HG03432 (cell line): ENCODE measurements at regions not wholly inside any gene's neighbourhood (a gene's known extent, or its start where the extent isn't known, plus 50 kb on each side); places are given as distances from the start of the nearest gene placed in this dataset.

Experiments
- ATAC-seq: cut with Tn5 transposase; IDR thresholded peaks from one replicate; pipeline ENCODE4 v1.9.1; 2021; ENCODE audit warnings: mild to moderate bottlenecking, moderate library complexity; ENCODE audit not compliant: unreplicated experiment

DNA sequence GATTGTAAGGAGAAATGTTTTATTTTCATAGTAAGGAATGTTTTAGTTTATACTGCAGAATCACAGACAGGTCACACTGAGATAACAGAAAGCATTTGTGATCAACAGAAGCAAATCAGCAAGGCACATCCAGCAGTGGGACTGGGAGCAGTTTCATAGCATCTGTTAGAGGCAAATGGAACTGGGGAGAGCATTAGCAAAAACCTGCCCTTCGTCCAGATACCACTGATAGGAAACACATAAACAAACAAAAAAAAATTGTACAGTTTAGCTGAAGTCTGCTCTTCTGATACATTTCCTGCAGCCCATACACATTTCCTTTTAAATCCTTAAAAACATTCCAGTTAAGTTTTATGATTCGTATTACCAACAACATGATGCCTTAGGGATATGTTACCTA lies 374.3 kb downstream of the PCDH7 start:
- no peak for ATAC-seq

DNA sequence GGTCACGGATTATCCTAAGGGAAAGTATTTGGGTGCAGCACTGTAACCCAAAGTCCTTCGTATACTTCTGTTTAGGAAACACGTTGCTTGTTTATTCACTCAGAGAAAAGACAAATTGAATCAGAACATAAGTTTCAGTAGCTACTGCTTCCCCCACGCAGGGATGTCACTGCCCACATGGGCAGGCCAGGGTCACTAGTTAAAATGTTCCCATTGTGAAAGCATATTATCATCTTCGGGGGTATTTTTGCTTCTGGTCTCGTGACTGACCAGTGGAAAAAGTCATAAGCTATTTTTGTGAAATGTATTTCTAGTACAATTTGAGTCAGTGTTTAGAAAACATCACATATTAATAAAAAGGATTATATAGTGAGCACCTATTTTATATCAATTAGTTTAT lies 377.8 kb downstream of the PCDH7 start:
- no peak for ATAC-seq

DNA sequence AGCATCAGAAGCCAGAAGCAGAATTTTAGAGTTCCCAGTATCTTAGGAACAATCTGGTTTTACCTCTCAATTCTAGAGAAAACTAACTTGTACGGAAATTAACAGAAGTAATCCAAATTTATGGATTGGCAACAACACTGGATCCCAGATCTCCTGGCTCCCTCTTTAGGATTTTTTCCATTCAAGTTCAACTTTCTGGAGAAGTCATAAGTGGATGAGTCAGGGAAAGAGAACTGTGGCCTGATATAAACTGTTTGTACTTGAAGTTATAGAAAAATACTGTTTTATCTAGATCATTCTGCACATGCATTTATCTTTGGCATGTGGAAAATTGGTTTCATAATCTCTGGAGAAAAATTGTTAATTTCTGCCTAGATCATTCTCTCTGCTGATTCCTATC lies 380.4 kb downstream of the PCDH7 start:
- no peak for ATAC-seq

DNA sequence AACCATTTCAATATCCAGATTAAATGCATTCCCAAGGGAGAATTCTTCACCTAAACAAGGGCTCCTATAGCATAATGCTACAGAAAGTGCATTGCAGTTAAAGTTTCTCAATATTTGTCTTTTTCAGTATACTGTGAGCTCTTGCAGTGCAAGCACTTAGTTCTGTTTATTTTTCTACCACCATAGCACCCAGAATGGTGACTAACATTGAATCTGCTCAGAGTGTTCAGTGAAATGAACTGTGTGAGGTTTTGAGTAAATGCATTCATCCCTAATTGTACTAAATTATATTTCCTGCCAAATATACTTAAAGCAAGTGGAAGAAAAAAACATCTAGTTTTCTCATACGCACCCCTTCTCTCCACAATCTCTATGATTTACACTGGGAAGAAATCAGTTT lies 383.9 kb downstream of the PCDH7 start:
- no peak for ATAC-seq

DNA sequence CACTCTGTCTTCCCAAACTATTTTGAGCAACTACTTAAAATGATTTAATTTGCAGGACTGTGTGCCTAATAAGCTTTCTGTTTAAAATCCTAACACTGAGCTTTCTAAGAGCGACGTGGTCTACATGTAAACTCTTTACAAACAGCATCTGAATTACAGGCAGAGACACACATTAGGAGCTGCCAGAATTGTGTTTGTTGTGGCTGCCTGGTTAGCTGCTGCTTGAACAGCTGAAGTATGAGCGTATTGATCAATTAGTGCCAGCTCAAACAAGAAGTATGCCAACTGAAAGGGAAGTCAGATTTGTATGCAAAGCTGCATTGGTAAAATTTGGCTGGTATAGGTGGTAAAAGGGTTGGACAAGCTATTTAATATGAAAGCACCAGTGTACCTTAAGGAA lies 384.4 kb downstream of the PCDH7 start:
- ATAC-seq = no peak

DNA sequence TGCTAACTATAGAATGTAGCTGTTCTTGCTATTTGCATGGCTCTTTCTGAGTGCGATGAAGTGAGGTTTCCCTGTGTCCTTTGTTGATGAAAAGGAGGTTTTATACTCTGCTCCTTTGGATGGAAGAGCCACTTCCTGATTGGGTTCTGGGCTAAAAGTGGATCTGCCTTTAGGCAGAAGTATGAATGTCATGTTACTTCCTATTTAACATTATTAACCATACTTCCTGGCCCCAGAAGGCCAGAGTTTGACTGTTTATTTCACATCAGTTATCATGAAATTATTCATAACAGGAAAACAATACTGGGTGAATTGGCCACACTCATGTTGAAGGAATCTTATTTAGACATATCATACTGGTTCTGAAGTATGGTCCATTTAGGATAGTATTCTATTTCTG lies 386.2 kb downstream of the PCDH7 start:
- no peak for ATAC-seq

DNA sequence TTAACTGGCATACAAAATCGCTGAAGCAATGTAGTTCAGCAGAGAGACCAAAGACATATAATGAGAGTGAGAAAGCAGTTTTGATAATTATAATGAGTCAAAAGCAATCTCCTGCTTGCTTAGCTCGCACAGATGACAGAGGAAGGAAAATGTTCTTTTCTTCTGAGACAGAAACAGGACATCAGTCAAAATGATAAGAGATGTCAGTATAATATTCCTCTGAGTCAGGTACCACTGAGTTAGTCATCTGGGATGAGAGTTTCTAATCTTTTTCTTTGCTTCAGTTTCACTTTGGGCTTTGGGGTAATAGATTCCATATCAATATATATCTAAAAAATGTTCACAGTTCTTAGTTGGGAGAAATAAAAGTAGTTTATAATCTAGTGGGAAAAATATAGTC lies 387.2 kb downstream of the PCDH7 start:
- no peak for ATAC-seq

DNA sequence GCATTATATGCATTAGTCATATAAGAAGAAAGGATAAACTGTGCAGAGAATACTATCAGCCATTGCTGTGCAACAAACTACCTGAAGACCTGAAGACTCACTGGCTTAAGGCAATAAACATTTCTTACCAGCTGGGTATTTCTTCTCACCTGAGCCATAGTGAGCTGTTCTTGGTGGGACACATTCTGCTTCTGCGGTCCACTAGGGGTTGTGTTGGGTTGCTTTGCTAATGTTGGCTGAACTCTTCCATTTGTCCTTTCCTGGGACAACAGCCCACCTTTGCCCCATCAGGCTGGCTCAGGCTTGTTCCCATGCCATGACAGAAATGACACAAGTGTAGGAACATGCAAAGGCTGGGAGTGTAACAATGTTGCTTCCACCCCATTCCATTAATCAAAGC lies 388.6 kb downstream of the PCDH7 start:
- ATAC-seq = no peak

DNA sequence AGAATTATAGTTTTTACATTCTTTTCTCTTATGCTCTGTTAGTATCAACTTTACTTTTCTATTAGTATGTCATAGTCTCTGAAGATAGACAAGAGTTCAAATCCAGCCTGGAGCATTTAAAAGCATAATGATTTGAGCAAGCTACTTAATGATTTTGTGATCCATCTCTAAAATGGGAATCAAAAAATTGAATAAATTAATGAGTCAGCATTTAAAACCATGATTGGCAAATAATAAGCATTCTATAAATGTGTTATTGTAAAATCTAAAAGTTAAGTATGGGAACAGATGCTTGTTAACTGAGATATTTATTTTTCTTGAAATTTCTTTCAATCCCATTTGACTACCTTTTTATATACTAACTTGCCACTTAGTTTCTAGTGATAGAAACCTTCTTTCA lies 391.6 kb downstream of the PCDH7 start:
- ATAC-seq = no peak

DNA sequence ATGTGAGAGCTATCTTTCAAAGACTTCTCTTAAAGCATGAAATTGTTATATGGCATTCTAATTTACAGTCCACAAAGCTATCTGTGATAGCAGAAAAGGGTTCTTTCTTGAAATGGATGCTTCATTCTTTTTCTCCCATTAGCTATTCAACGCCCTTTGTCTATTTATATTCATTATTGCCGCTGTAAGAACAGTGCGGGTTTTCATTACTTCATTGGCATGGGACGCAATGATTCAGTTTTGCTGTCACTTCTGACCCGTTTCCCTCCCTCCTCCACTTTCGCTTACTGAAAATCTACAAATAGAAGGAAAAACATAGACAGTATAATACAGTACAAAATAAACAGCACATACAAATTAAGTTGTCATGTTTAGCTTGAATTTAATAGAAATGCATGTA lies 394.6 kb downstream of the PCDH7 start:
- ATAC-seq = no peak

DNA sequence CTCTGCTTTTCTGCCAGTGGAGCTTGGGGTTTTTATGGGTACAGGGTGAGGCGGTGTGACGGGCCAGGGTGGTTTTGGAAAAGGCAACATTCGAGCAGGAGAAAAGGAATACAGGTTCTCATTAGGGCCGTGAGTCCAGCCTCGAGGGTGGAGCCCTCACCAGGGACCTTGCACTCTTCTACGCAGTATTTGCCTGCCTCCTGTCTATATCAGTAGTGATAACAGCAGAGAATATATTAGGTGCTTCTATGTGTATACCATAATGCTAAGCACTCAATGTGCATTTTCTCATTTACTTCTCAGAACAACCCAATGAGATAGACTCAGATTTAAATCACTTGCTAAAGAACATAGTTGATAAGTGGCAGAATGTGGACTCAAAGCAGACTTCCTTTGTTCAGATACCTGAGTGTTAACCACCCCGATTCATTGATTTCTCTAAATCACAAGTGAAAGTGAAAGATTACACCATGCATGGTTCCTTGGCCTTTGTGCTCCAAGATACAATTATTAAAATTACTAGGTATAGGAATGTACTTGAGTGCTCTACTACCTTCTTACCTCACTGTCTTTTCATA lies 403.9 kb downstream of the PCDH7 start:
- peak; percentile 51 for ATAC-seq

DNA sequence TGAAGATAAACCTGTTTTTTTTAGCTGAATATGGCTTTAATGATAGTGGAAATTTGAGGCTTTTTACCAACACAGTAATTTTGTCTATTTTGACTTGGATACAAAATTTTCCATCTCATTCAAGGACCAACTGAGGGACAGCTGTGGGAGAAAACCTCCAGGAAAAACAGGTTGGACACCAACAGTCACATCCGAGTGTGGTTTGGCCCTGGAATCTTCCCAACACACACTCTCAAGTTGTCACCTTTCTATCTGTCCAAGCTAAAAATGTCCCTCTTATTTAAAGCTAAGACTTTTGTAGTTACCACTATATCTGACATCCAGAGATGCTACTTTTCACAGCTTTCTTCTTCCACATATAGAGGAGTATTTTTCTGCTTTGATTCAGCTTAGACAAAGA lies 404.9 kb downstream of the PCDH7 start:
- no peak for ATAC-seq

DNA sequence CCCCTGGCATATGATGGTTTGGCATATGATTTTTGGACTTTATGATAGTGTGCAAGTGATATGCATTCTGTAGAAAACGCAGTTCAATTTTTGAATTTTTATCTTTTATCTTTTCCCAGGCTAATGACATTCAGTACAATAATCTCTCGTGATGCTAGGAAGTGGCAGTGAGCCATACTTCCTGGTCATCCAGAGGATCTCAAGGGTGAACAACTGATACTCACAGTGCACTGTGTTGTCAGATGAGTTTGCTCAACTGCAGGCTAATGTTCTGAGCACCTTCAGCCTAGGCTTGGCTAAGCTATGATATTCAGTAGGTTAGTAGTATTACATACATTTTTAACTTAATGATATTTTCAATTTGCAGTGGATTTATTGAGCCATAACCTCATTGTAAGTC lies 405.3 kb downstream of the PCDH7 start:
- ATAC-seq = no peak

DNA sequence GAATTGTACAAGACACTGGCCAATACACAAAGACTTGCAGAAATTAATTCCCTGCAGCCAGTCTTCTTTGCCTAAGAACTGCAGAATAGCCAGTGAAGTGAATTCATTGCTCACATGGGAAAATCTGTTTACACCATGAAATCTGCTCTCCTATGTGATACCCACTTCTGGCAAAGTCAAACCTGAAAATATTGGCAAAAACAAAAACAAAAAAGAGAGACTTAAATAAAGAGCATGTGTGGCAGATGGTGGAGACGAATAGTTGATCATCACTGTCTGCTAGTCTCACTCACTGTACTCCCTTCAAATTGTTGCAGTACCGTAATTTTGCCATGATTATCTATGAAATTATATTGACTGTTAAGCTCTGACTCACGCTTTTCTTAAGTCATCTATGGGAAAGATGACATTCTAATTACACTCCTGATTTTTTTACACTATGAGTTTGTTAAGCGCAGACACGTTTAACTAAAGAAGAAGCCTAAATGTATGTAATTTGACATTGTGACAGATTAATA lies 406.8 kb downstream of the PCDH7 start:
- ATAC-seq = no peak

DNA sequence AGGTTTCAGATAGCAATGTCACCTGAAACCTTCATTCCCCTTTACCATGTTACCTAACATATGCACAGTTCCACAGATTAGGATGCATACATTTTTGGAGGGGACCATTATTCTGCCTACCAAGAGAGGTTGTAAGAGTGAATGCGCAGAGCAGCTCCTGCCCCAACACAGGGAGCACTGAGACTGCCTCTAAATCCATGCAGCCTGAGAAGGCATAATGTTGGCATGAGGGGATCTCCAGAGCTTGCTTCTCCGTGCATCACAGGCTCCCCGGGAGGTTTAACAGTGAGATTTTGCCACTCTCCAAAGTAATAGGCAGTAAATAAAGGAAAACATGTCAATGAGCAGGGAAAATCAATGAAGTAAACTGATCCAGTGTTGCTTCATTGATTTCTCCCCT lies 410.8 kb downstream of the PCDH7 start:
- ATAC-seq = no peak

DNA sequence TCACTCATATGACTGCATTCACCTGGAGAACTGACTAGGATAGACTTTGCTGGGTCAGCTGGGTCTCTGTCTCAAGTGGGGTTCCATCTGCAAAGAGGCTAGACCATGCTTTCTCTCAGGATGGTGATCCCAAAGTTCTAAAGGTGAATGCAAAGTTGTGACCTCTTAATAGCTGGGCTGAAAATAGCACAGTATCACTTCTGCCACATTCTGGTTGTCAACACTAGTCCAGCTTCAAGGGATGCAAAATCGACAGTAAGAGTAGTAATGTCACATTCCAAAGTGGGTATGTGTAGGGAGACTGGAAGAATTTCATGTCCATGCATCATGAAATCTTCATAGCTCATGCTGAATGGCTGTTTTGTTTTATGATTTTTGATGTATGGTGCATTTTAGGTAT lies 414.6 kb downstream of the PCDH7 start:
- no peak for ATAC-seq

DNA sequence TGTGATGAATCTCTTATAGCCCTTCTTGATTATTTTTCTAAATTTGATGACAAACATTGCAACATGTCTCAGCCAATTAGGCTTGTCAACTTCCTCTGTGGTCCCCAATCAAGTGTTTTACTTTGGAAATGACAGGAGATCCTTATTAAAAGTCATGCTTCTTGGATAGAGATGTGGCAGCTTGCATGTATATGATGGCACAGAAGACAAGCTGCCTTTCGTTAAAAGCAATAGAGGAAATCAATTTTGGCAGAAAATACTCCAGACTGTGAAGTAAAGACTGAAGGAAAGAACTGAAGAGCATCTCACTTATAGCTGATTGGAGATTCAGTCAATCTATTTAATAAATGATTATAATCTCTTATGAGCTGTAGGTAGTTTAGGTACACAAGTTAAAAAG lies 419.6 kb downstream of the PCDH7 start:
- ATAC-seq = no peak

DNA sequence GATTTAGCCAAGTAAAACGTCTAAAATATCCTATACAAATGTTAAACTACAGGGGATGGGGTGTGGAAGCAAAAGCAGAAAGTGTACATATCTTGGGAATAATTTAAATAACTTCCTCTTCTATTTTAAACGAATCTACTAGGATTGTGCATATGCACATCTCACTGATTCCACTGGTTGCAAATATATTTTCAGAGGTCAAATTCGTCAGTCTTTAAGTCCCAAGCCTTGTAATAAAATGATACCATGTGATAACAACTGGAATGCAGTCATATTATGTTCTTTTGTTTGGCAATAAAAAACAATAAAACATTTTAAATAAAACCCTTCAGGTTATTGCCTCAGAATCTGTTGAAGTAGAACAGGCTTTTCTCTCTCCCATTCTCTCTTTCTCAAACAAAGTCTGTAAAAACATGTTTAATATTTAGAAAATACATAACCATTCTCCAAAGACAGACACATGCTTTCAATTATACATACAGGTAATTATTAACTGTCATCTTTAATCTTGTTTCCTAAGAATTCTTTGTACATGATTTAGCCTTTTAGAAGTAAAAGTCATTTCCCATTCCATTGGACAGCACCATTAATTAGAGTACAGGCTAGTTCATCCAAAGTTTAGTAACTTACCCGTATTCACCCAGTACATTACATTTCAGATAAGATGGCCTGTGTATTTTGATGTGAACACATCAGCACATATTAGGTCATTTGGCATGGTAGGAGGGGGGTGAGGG lies 421.1 kb downstream of the PCDH7 start:
- ATAC-seq = no peak

DNA sequence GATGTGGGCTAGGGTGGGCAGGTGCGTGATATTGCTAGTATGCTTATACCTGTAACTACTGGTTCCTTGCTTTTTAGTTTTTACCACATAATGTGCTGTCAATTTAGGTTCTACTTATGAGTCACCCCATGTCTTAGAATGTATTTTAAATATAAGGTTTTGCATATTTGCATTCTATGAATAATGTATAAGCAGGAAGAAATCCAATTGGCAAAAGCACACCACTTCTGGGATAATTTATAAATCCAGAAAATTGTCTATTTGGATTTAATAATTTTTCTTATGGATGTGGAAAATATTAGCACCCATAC lies 421.6 kb downstream of the PCDH7 start:
- ATAC-seq = no peak

DNA sequence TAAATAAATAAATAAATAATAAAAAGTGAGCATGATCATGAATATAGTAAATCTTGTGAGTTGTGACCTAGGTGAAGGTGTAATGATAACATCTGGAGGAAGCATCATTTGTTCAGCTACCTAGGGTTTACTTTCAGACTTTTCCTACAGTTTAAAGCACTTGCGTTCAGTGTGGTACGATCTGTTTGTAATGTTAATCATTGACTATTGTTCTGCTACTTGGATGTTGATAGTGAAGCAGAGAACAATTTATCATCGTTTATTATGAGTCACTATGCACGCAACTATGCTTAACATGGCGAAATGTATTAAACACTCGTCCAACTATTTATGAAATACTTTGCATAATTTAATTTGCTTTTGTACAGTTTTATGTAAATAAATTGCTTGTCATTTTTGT lies 426.2 kb downstream of the PCDH7 start:
- ATAC-seq = no peak

DNA sequence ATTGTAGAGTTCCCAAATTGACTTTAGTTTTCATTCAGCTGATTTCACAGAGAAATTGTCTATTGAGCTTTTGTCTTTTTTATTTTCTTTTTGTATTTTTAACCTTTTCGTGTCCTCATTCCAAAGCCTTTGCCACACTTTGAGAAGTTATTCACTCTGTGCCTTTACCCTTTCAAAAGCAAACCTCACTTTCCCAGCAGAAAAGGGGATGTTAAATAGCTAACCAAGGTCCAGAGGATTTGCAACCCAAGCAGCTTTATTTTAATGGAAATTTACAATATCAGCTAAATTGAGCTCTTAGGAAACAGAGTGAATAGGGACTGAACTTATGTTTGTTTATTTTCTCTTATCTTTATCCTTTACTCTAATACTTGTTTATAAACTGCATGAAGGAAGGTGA lies 428.8 kb downstream of the PCDH7 start:
- no peak for ATAC-seq

DNA sequence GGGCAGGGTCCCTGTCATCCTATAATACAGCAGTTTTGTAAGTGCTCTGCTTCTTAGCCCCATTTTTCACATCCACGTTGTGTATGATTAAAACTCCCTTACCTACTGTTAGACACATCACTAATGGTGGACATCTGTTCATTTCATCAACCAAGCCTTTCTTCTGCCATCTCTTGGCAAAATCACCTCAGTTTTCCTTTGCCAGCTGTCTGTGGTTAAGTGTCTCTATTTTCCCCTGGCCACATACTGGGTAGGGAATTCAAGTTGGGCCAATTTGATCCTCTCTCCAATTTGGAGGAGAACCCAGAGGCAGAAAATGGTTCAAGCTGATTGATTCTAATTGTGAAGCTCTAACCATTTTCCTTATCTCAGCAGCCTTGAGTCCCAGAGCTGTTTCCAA lies 436.1 kb downstream of the PCDH7 start:
- ATAC-seq = no peak

DNA sequence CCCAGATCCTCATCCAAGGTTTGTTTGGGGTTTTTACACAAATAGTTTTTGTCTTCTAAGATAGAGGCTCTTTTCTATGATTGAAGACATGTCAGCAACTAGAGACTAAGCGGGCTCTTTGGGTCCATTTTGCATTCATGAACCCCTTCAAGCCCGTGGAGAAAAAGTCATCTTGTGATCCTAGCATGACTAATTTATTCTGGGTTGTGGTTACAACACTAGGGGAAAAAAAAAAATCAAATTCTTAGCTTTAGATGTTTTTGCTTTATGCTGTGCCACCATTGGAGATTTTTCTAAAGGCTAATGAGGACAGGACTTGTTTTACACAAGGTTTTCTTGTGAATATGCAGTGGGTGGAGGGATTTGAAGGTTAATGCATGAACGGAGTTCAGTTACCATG lies 440.0 kb downstream of the PCDH7 start:
- no peak for ATAC-seq
